ENCODE measurements at regions not wholly inside any gene's neighbourhood (a gene's known extent, or its start where the extent isn't known, plus 50 kb on each side); places are given as distances from the start of the nearest gene placed in this dataset.

DNA sequence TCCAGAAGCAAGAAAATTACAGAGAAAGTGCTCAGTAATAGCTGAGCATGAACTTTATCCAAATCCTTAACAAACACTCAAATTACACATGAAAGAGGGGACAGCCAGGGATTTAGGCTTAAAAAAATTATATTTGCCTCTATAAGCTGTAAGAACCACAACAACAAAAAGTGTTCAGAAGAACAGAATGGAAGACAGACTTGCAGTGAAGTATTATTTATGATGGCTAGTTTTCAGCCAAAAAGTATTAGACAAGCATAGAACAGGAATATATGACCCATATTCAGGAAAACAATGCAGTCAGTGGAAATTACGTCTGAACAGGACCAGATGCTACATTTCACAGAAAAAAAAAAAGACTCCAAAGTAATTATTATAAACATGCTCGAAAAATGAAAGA is 1246.3 kb downstream of the NCAM2 start:
- TF ChIP-seq, protein P1, sequence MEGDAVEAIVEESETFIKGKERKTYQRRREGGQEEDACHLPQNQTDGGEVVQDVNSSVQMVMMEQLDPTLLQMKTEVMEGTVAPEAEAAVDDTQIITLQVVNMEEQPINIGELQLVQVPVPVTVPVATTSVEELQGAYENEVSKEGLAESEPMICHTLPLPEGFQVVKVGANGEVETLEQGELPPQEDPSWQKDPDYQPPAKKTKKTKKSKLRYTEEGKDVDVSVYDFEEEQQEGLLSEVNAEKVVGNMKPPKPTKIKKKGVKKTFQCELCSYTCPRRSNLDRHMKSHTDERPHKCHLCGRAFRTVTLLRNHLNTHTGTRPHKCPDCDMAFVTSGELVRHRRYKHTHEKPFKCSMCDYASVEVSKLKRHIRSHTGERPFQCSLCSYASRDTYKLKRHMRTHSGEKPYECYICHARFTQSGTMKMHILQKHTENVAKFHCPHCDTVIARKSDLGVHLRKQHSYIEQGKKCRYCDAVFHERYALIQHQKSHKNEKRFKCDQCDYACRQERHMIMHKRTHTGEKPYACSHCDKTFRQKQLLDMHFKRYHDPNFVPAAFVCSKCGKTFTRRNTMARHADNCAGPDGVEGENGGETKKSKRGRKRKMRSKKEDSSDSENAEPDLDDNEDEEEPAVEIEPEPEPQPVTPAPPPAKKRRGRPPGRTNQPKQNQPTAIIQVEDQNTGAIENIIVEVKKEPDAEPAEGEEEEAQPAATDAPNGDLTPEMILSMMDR (conservative IDR thresholded peaks at IDR 0.05 in 1 of 2, IDR thresholded peaks at IDR 0.05 in 1 of 2; ENCODE audit: extremely low read depth in 1 of 2, insufficient read depth in 1 of 2, low read depth in 1 of 2, low read length in 2 of 2) = no peak
- TF ChIP-seq EZH2 (IDR thresholded peaks at IDR 0.05; ENCODE audit: borderline replicate concordance, low read length) = no peak

Data from mammary epithelial cell (primary cell).